Mesenchymal stem cell (in vitro differentiated cells and primary cell): ENCODE measurements at regions not wholly inside any gene's neighbourhood (a gene's known extent, or its start where the extent isn't known, plus 50 kb on each side); places are given as distances from the start of the nearest gene placed in this dataset.

Source experiments
- DNase-seq: peaks from one replicate; pipeline ENCODE4 v3.0.0-alpha.2; 2013
- H2AFZ ChIP-seq: one replicate; pipeline ENCODE4 v1.6.1; 2013; ENCODE audit warnings: low read depth, mild to moderate bottlenecking, control low read depth, inconsistent platforms, low read length, moderate library complexity
- H2AK5ac ChIP-seq: 2 replicates; pipeline ENCODE4 v1.6.1; 2013; ENCODE audit warnings: low read length, moderate library complexity, mild to moderate bottlenecking, inconsistent platforms; ENCODE audit not compliant: severe bottlenecking
- H2BK120ac ChIP-seq: one replicate; pipeline ENCODE4 v1.6.1; 2013; ENCODE audit warnings: low read depth, mild to moderate bottlenecking, inconsistent platforms, low read length, moderate library complexity
- H2BK12ac ChIP-seq, 2 experiments: one replicate each; pipeline ENCODE4 v1.6.1; 2013; ENCODE audit warnings: inconsistent platforms in 2 of 2, low read length in 2 of 2, mild to moderate bottlenecking in 2 of 2, moderate library complexity in 2 of 2, control low read depth in 1 of 2
- H2BK15ac ChIP-seq: one replicate; pipeline ENCODE4 v1.6.1; 2013; ENCODE audit warnings: mild to moderate bottlenecking, low read depth, inconsistent platforms; ENCODE audit not compliant: poor library complexity, severe bottlenecking
- H2BK5ac ChIP-seq: 2 replicates; pipeline ENCODE4 v1.6.1; 2013; ENCODE audit warnings: low read depth, mild to moderate bottlenecking, low read length, control low read depth, inconsistent platforms; ENCODE audit not compliant: poor library complexity, severe bottlenecking
- H3K14ac ChIP-seq, 2 experiments: one replicate each; pipeline ENCODE4 v1.6.1; 2013; ENCODE audit warnings: inconsistent platforms in 2 of 2, low read length in 2 of 2, control low read depth in 1 of 2, mild to moderate bottlenecking in 1 of 2, moderate library complexity in 1 of 2
- H3K18ac ChIP-seq, 2 experiments: one replicate each; pipeline ENCODE4 v1.6.1; 2013; ENCODE audit warnings: inconsistent platforms in 2 of 2, low read length in 2 of 2, control low read depth in 1 of 2, low read depth in 1 of 2, mild to moderate bottlenecking in 1 of 2
- H3K23ac ChIP-seq, 2 experiments: one replicate each; pipeline ENCODE4 v1.6.1; 2013; ENCODE audit warnings: inconsistent platforms in 2 of 2, low read length in 2 of 2, mild to moderate bottlenecking in 2 of 2, moderate library complexity in 2 of 2, control low read depth in 1 of 2
- H3K27ac ChIP-seq: 2 replicates; pipeline ENCODE4 v1.5.1; 2013; ENCODE audit warnings: mild to moderate bottlenecking, moderate library complexity, low read length, control low read depth, inconsistent platforms; ENCODE audit not compliant: poor library complexity, severe bottlenecking
- H3K27me3 ChIP-seq, 2 experiments: 2 replicates each; pipeline versions ENCODE4 v1.6.1 to v1.7.0; 2013; ENCODE audit warnings: low read length in 2 of 2, mild to moderate bottlenecking in 2 of 2, moderate library complexity in 2 of 2, control low read depth in 1 of 2, inconsistent platforms in 1 of 2; ENCODE audit not compliant: control insufficient read depth in 1 of 2, insufficient read depth in 1 of 2
- H3K36me3 ChIP-seq, 2 experiments: 2 replicates each; pipeline versions ENCODE4 v1.6.1 to v1.7.0; 2013; ENCODE audit warnings: low read length in 2 of 2, control low read depth in 1 of 2, inconsistent platforms in 1 of 2, low read depth in 1 of 2, mild to moderate bottlenecking in 1 of 2; ENCODE audit not compliant: insufficient read depth in 2 of 2, control insufficient read depth in 1 of 2
- H3K4ac ChIP-seq, 2 experiments: one replicate each; pipeline ENCODE4 v1.6.1; 2013; ENCODE audit warnings: inconsistent platforms in 2 of 2, low read length in 2 of 2, mild to moderate bottlenecking in 2 of 2, moderate library complexity in 2 of 2, control low read depth in 1 of 2, low read depth in 1 of 2
- H3K4me1 ChIP-seq: 2 replicates; pipeline ENCODE4 v1.6.1; 2013; ENCODE audit warnings: low read depth, low read length, control low read depth; ENCODE audit not compliant: control insufficient read depth, insufficient read depth
- H3K4me2 ChIP-seq: 2 replicates; pipeline ENCODE4 v1.6.1; 2013; ENCODE audit warnings: low read length, mild to moderate bottlenecking, inconsistent platforms; ENCODE audit not compliant: poor library complexity, severe bottlenecking
- H3K4me3 ChIP-seq, 2 experiments: 2 replicates each; pipeline versions ENCODE4 v1.5.1 to v1.7.0; 2013; ENCODE audit warnings: low read length in 2 of 2, mild to moderate bottlenecking in 2 of 2, control low read depth in 1 of 2, low read depth in 1 of 2; ENCODE audit not compliant: insufficient read depth in 1 of 2
- H3K79me1 ChIP-seq: replicated peaks from 2 replicates; pipeline ENCODE4 v1.6.1; 2013; ENCODE audit warnings: mild to moderate bottlenecking, control low read depth, low read length, inconsistent platforms; ENCODE audit not compliant: poor library complexity, severe bottlenecking
- H3K9ac ChIP-seq: 2 replicates; pipeline ENCODE4 v1.7.0; 2013; ENCODE audit warnings: mild to moderate bottlenecking, low read length, moderate library complexity
- H3K9me3 ChIP-seq: 2 replicates; pipeline ENCODE4 v1.7.0; 2013; ENCODE audit warnings: mild to moderate bottlenecking, low read length; ENCODE audit not compliant: control insufficient read depth
- H4K8ac ChIP-seq: one replicate; pipeline ENCODE4 v1.6.1; 2013; ENCODE audit warnings: inconsistent platforms, mild to moderate bottlenecking, low read length, moderate library complexity
- H4K91ac ChIP-seq: one replicate; pipeline ENCODE4 v1.6.1; 2013; ENCODE audit warnings: mild to moderate bottlenecking, low read length, inconsistent platforms
- WGBS: methylation state at CpG from one replicate; pipeline ENCODE4 v1.1.7; 2013; ENCODE audit warnings: mixed read lengths; 5-methylcytosine and 5-hydroxymethylcytosine counted together

GRCh38 chr20:22524393-22525015 is 59.9 kb downstream of the FOXA2 start:
- H2AFZ ChIP-seq: no peak overlapping the region
- no peak overlapping the region for H4K8ac ChIP-seq
- no peak overlapping the region for H3K9ac ChIP-seq
- no peaks in the 10 kb centered on the region for H3K4me1 ChIP-seq
- H3K27me3 ChIP-seq: peaks cover 11 to 30% of the 10 kb centered on the region in 2 experiments
- no peak overlapping the region for H2BK12ac ChIP-seq
- H3K36me3 ChIP-seq: no peaks in the 10 kb centered on the region
- no peak overlapping the region for H3K14ac ChIP-seq
- H3K4me2 ChIP-seq: no peak overlapping the region
- H2BK120ac ChIP-seq: no peak overlapping the region
- no peak overlapping the region for H4K91ac ChIP-seq
- WGBS: 68% methylated on average over 5 of the region's 6 CpGs
- no peak overlapping the region for H2AK5ac ChIP-seq
- no peak overlapping the region for H3K18ac ChIP-seq
- H3K4me3 ChIP-seq: no peak overlapping the region
- no peaks in the 10 kb centered on the region for H3K79me1 ChIP-seq
- H3K4ac ChIP-seq: no peak overlapping the region
- no peak for DNase-seq
- no peak overlapping the region for H3K23ac ChIP-seq
- H3K27ac ChIP-seq: no peak overlapping the region
- H3K9me3 ChIP-seq: no peaks in the 10 kb centered on the region
- no peak overlapping the region for H2BK5ac ChIP-seq
- no peak overlapping the region for H2BK15ac ChIP-seq

DNA sequence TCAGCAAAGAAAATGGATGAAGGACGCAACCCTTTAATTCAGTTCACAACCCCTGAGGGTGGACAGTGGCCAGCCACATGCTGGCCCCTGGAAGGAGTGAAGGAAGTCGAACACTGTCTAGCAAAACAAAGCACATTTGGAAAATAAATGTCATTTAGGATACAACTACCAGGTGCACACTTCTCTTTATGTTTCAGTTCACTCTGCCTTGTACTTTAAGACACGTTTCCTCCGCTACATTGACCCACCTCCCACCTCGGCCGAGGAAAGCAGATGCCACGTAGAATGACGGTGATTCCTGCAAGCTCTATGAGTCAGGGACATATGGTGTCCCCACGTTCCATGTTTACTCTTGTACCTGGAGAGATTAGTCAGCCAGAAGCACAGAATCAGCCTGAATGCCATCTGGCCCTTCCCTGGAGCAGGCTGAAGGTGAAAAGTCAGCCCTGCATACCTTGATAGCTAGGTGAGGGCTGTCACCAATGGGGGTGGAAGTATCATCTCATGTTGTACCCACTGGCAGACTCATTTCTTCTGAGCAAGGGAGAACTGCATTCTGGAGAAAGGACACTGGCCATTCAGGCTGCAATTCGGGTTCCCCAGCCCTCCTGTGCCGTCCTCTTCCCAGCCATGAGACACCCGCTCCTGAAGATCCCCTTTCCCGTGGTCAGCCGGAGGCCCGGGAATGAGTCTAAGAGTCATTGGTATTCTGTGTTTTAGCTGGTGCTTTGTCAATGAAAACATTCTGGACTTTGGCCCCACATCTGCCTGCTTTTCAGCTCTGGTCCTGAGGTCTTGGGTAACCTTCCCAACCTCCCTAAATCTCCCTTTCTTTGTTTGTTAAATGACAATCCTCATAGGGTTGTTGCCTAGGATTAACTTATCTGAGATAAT is 60.6 kb downstream of the FOXA2 start:
- no peak overlapping the region for H2BK120ac ChIP-seq
- no peak overlapping the region for H3K4me2 ChIP-seq
- H3K14ac ChIP-seq: no peak overlapping the region
- no peak overlapping the region for H2BK12ac ChIP-seq
- no peaks in the 10 kb centered on the region for H3K4me1 ChIP-seq
- H2BK15ac ChIP-seq: no peak overlapping the region
- no peak overlapping the region for H4K8ac ChIP-seq
- no peaks in the 10 kb centered on the region for H3K36me3 ChIP-seq
- no peak overlapping the region for H3K27ac ChIP-seq
- H3K9ac ChIP-seq: no peak overlapping the region
- no peak overlapping the region for H3K4ac ChIP-seq
- no peak for DNase-seq
- no peak overlapping the region for H4K91ac ChIP-seq
- no peak overlapping the region for H3K4me3 ChIP-seq
- no peak overlapping the region for H3K18ac ChIP-seq
- H2AFZ ChIP-seq: no peak overlapping the region
- peaks cover 7 to 26% of the 10 kb centered on the region in 2 experiments for H3K27me3 ChIP-seq
- H3K79me1 ChIP-seq: no peaks in the 10 kb centered on the region
- no peaks in the 10 kb centered on the region for H3K9me3 ChIP-seq
- 81% methylated on average over 15 of the region's 15 CpGs for WGBS
- H2BK5ac ChIP-seq: no peak overlapping the region
- no peak overlapping the region for H3K23ac ChIP-seq
- no peak overlapping the region for H2AK5ac ChIP-seq

- H3K27ac ChIP-seq: no peak overlapping the region
- H3K79me1 ChIP-seq: no peaks in the 10 kb centered on the region
- no peak overlapping the region for H3K9ac ChIP-seq
Measured at GRCh38 chr20:22523128-22523498, 61.3 kb downstream of the FOXA2 start.

DNA sequence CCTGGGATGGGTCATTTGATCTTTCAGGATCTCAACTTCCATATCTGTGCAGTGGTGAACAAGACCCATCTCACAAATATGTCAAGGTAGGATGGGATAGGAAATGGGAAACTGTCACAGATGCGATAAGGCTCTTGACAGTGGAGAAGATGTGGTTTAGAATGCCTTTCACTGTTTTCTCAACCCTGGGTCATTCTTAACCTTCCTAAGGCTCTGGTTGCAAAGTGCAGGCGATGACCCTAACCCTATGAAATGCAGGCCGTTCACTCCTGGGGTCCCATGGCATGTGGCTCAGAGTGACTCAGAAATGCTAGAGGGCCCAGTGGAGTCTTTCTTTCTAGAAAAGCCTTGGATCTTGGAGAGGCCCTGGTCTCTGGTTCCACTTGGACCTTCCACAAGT is 61.7 kb downstream of the FOXA2 start:
- no peak overlapping the region for H4K8ac ChIP-seq
- H3K9ac ChIP-seq: no peak overlapping the region
- no peak overlapping the region for H3K4ac ChIP-seq
- WGBS: 71% methylated on average over 3 of the region's 3 CpGs
- no peak overlapping the region for H2AFZ ChIP-seq
- no peak overlapping the region for H2AK5ac ChIP-seq
- no peaks in the 10 kb centered on the region for H3K36me3 ChIP-seq
- no peak overlapping the region for H2BK12ac ChIP-seq
- H3K14ac ChIP-seq: no peak overlapping the region
- no peak overlapping the region for H4K91ac ChIP-seq
- H3K4me2 ChIP-seq: no peak overlapping the region
- no peaks in the 10 kb centered on the region for H3K9me3 ChIP-seq
- DNase-seq: no peak
- peaks cover 7 to 26% of the 10 kb centered on the region in 2 experiments for H3K27me3 ChIP-seq
- H3K4me3 ChIP-seq: no peak overlapping the region
- H2BK5ac ChIP-seq: no peak overlapping the region
- no peaks in the 10 kb centered on the region for H3K79me1 ChIP-seq
- H3K4me1 ChIP-seq: no peaks in the 10 kb centered on the region
- H3K23ac ChIP-seq: no peak overlapping the region
- H2BK120ac ChIP-seq: no peak overlapping the region
- H3K18ac ChIP-seq: no peak overlapping the region
- no peak overlapping the region for H2BK15ac ChIP-seq
- H3K27ac ChIP-seq: no peak overlapping the region

More at GRCh38 chr20:22523128-22523498, 61.3 kb downstream of the FOXA2 start:
- no peak for DNase-seq
- Histone ChIP-seq H3K4ac (no peak overlapping the region), H3K27me3 (peaks cover 7 to 26% of the 10 kb centered on the region in 2 experiments), H3K4me1 (no peaks in the 10 kb centered on the region), H2BK120ac (no peak overlapping the region), H4K91ac (no peak overlapping the region), H3K36me3 (no peaks in the 10 kb centered on the region), H2BK15ac (no peak overlapping the region), H3K4me3 (no peak overlapping the region), H3K23ac (no peak overlapping the region), H2BK5ac (no peak overlapping the region), H2AK5ac (no peak overlapping the region), H3K18ac (no peak overlapping the region), H3K4me2 (no peak overlapping the region), H2BK12ac (no peak overlapping the region), H3K9me3 (no peaks in the 10 kb centered on the region), H4K8ac (no peak overlapping the region), H3K14ac (no peak overlapping the region), H2AFZ (no peak overlapping the region)
- WGBS: 83% methylated on average over 7 of the region's 7 CpGs
